H1 (cell line): ENCODE measurements at regions not wholly inside any gene's neighbourhood (a gene's known extent, or its start where the extent isn't known, plus 50 kb on each side); places are given as distances from the start of the nearest gene placed in this dataset.
A peak's percentile ranks its signal among the peaks of the same experiment; 100 is the strongest.

Source experiments
- CTCF ChIA-PET: fragments of 300-600 bp; sonication (Branson Sonifier 250); formaldehyde crosslinking; loops from one replicate; lab custom pipeline; 2021; ENCODE audit not compliant: partially characterized antibody; lab: Charles Lee
- POLR2A ChIA-PET: fragments of 300-600 bp; sonication (Branson Sonifier 250); formaldehyde crosslinking; loops from one replicate; lab custom pipeline; 2021; ENCODE audit warnings: inconsistent platforms; ENCODE audit not compliant: partially characterized antibody; lab: Charles Lee
- DNase-seq, 2 experiments: peaks; one replicate each; pipeline versions ENCODE4 v3.0.0 to v3.0.0-alpha.2; 2010 to 2022; ENCODE audit warnings: low spot score in 2 of 2, low read depth in 1 of 2, mixed read lengths in 1 of 2
- FAIRE-seq: peaks from 2 replicates; lab custom pipeline; 2011; peaks lifted over from hg19 to GRCh38; lab: Jason Lieb, UNC
- H2AFZ ChIP-seq: 2 replicates; pipeline ENCODE4 v1.8.1; 2012; ENCODE audit warnings: low read length, inconsistent platforms
- H2AK5ac ChIP-seq: 2 replicates; pipeline ENCODE4 v1.6.1; 2013; ENCODE audit warnings: low read depth, low read length
- H2BK120ac ChIP-seq: replicated peaks from 2 replicates; pipeline ENCODE3; 2013; ENCODE audit warnings: low read depth, low read length, inconsistent platforms
- H2BK12ac ChIP-seq: 2 replicates; pipeline ENCODE4 v1.6.1; 2013; ENCODE audit warnings: low read depth, low read length
- H2BK15ac ChIP-seq: 2 replicates; pipeline ENCODE4 v1.6.1; 2013; ENCODE audit warnings: low read length
- H2BK20ac ChIP-seq: 2 replicates; pipeline ENCODE4 v1.6.1; 2013; ENCODE audit warnings: low read length
- H2BK5ac ChIP-seq: 2 replicates; pipeline ENCODE4 v1.6.1; 2013; ENCODE audit warnings: low read depth, low read length
- H3K14ac ChIP-seq: 2 replicates; pipeline ENCODE4 v1.6.1; 2013; ENCODE audit warnings: inconsistent platforms; ENCODE audit not compliant: insufficient read length
- H3K18ac ChIP-seq: 2 replicates; pipeline ENCODE4 v1.6.1; 2013; ENCODE audit warnings: low read length; ENCODE audit errors: extremely low read depth
- H3K23ac ChIP-seq: 2 replicates; pipeline ENCODE4 v1.6.1; 2013; ENCODE audit warnings: inconsistent platforms; ENCODE audit not compliant: insufficient read length
- H3K23me2 ChIP-seq: 2 replicates; pipeline ENCODE4 v1.6.1; 2013; ENCODE audit warnings: low read depth, low read length
- H3K27ac ChIP-seq: 2 replicates; pipeline ENCODE4 v1.6.1; 2011; ENCODE audit warnings: low read depth, low read length, inconsistent platforms
- H3K27me3 ChIP-seq, 4 experiments: replicated peaks in 1 of 4; 1 replicate in 1 of 4; 2 replicates in 3 of 4; pipeline versions ENCODE4 v1.6.1 to v1.8.1; 2011 to 2013; ENCODE audit warnings: low read length in 3 of 4, mild to moderate bottlenecking in 3 of 4, inconsistent platforms in 2 of 4, mixed read lengths in 2 of 4, moderate library complexity in 1 of 4; ENCODE audit not compliant: control insufficient read depth in 3 of 4, insufficient read depth in 3 of 4; ENCODE audit errors: extremely low read depth in 1 of 4
- H3K36me3 ChIP-seq, 4 experiments: 2 replicates each; pipeline versions ENCODE4 v1.6.1 to v1.8.1; 2011 to 2013; ENCODE audit warnings: mild to moderate bottlenecking in 4 of 4, low read length in 3 of 4, moderate library complexity in 2 of 4, control low read depth in 1 of 4, inconsistent platforms in 1 of 4; ENCODE audit not compliant: insufficient read depth in 4 of 4, control insufficient read depth in 2 of 4
- H3K4ac ChIP-seq: replicated peaks from 2 replicates; pipeline ENCODE3; 2013; ENCODE audit warnings: low read length, low read depth, mixed read lengths, inconsistent platforms; ENCODE audit not compliant: insufficient read length
- H3K4me1 ChIP-seq, 4 experiments: replicated peaks in 1 of 4; 1 replicate in 1 of 4; 2 replicates in 3 of 4; pipeline versions ENCODE4 v1.6.1 to v1.8.1; 2011 to 2013; ENCODE audit warnings: low read length in 3 of 4, inconsistent platforms in 2 of 4, mixed read lengths in 1 of 4; ENCODE audit not compliant: insufficient read depth in 4 of 4, control insufficient read depth in 3 of 4
- H3K4me2 ChIP-seq, 2 experiments: 2 replicates each; pipeline versions ENCODE4 v1.6.1 to v1.8.1; 2011 to 2013; ENCODE audit warnings: low read depth in 2 of 2, low read length in 2 of 2, control low read depth in 1 of 2, inconsistent platforms in 1 of 2, mild to moderate bottlenecking in 1 of 2; ENCODE audit not compliant: insufficient read depth in 1 of 2
- H3K4me3 ChIP-seq, 4 experiments: fragments of 200-600, 300-600 bp in 1 of 4; sonication (generic), shearing (Covaris generic), sonication (Bioruptor Twin) in 1 of 4; 2 replicates each; pipeline versions ENCODE4 v1.5.1 to v1.8.1; 2011 to 2016; ENCODE audit warnings: low read length in 4 of 4, low read depth in 3 of 4, control low read depth in 2 of 4, inconsistent platforms in 2 of 4, mild to moderate bottlenecking in 2 of 4, mixed read lengths in 1 of 4, moderate library complexity in 1 of 4; ENCODE audit not compliant: insufficient read depth in 2 of 4; ENCODE audit errors: extremely low read depth in 1 of 4
- H3K56ac ChIP-seq: replicated peaks from 2 replicates; pipeline ENCODE3; 2013; ENCODE audit warnings: low read depth, mild to moderate bottlenecking, mixed read lengths, low read length, inconsistent platforms; ENCODE audit not compliant: insufficient read length
- H3K79me1 ChIP-seq: 2 replicates; pipeline ENCODE4 v1.6.1; 2013; ENCODE audit warnings: low read depth, low read length, control low read depth
- H3K79me2 ChIP-seq, 2 experiments: 2 replicates each; pipeline versions ENCODE4 v1.6.1 to v1.8.1; 2012 to 2013; ENCODE audit warnings: low read length in 2 of 2, mild to moderate bottlenecking in 2 of 2, inconsistent platforms in 1 of 2; ENCODE audit not compliant: insufficient read depth in 2 of 2, control insufficient read depth in 1 of 2
- H3K9ac ChIP-seq, 4 experiments: replicated peaks in 1 of 4; 1 replicate in 1 of 4; 2 replicates in 3 of 4; pipeline versions ENCODE4 v1.6.1 to v1.8.1; 2011 to 2013; ENCODE audit warnings: low read depth in 3 of 4, low read length in 3 of 4, control low read depth in 2 of 4, mild to moderate bottlenecking in 2 of 4, moderate library complexity in 2 of 4, inconsistent platforms in 1 of 4; ENCODE audit errors: extremely low read depth in 1 of 4
- H3K9me3 ChIP-seq, 2 experiments: 2 replicates each; pipeline versions ENCODE4 v1.6.1 to v1.8.1; 2012 to 2013; ENCODE audit warnings: mild to moderate bottlenecking in 2 of 2, moderate library complexity in 2 of 2, control low read depth in 1 of 2, inconsistent platforms in 1 of 2, low read depth in 1 of 2, low read length in 1 of 2, mixed read lengths in 1 of 2; ENCODE audit not compliant: insufficient read depth in 2 of 2
- H4K20me1 ChIP-seq, 2 experiments: replicated peaks in 1 of 2; 2 replicates each; pipeline versions ENCODE3 to v1.8.1; 2011 to 2013; ENCODE audit warnings: inconsistent platforms in 2 of 2, low read length in 2 of 2, mild to moderate bottlenecking in 1 of 2; ENCODE audit not compliant: insufficient read depth in 2 of 2, control insufficient read depth in 1 of 2
- H4K5ac ChIP-seq: 2 replicates; pipeline ENCODE4 v1.6.1; 2013; ENCODE audit warnings: low read length, low read depth, mixed read lengths, inconsistent platforms; ENCODE audit not compliant: insufficient read length
- H4K8ac ChIP-seq: 2 replicates; pipeline ENCODE4 v1.8.0; 2013; ENCODE audit warnings: mild to moderate bottlenecking, moderate library complexity, low read length, inconsistent platforms; ENCODE audit not compliant: insufficient read depth; ENCODE audit errors: extremely low read depth
- H4K91ac ChIP-seq: replicated peaks from 2 replicates; pipeline ENCODE3; 2013; ENCODE audit warnings: low read length, mixed read lengths, inconsistent platforms; ENCODE audit not compliant: insufficient read length
- FOSL1 ChIP-seq: IDR thresholded peaks from 2 replicates; pipeline ENCODE4 v1.6.1; 2011; ENCODE audit warnings: mild to moderate bottlenecking, low read depth, low read length, moderate library complexity; ENCODE audit not compliant: insufficient read depth
- GABPA ChIP-seq: IDR thresholded peaks from 2 replicates; pipeline ENCODE4 v1.6.1; 2011; ENCODE audit warnings: mild to moderate bottlenecking, low read length, moderate library complexity, borderline replicate concordance; ENCODE audit not compliant: insufficient read depth
- KDM4A ChIP-seq: IDR thresholded peaks from one replicate; pipeline ENCODE4 v1.7.1; 2012; ENCODE audit warnings: low read depth, mild to moderate bottlenecking, moderate library complexity, low read length, inconsistent platforms; ENCODE audit not compliant: severe bottlenecking
- POU5F1 ChIP-seq: IDR thresholded peaks from 2 replicates; pipeline ENCODE4 v1.6.1; 2011; ENCODE audit warnings: low read depth, mild to moderate bottlenecking, low read length, moderate library complexity
- RXRA ChIP-seq: IDR thresholded peaks from 2 replicates; pipeline ENCODE4 v1.6.1; 2011; ENCODE audit warnings: low read depth, mild to moderate bottlenecking, low read length, moderate library complexity; ENCODE audit not compliant: insufficient read depth
- WGBS, 2 experiments: shearing (Covaris generic) in 1 of 2; methylation state at CpG; one replicate each; pipeline versions ENCODE4 v1.1.6 to v1.1.7; 2013 to 2015; ENCODE audit warnings: low lambda C conversion rate in 2 of 2, mixed read lengths in 2 of 2, inconsistent platforms in 1 of 2, low coverage in 1 of 2, missing lambda C conversion rate in 1 of 2; ENCODE audit not compliant: insufficient replicate concordance in 2 of 2, insufficient coverage in 1 of 2, insufficient read length in 1 of 2; ENCODE audit errors: extremely low coverage in 1 of 2, missing lambda C conversion rate in 1 of 2; 5-methylcytosine and 5-hydroxymethylcytosine counted together

DNA sequence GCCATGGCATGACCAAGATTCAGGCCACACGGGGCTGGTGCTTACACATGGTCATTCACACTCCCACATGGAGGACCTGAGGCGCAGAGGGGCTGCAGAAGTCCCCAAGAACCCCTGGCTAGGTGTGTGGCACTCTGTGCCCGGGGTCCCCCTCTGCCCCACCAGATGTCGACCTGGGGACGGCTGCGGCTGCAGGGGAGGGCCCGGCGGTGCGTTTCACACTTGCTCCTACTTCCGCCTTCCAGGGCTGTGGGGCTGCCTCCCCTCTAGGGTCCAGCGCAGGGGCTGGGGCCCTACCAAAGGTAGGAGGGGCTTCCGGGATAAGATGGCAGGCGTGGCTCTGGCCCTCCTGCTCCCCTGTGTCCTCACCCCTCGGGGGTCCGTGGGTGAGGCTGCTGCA lies 81.1 kb upstream of the SLCO4A1 start:
- Histone ChIP-seq H4K5ac (no peak overlapping the region), H3K23ac (no peak overlapping the region), H2BK5ac (no peak overlapping the region), H2BK15ac (0 out of 2 replicates have a peak overlapping the region, but pooled peaks have one; percentile 31), H4K8ac (peak overlapping the region; percentile 19; the same call in 1 of the 2 replicates), H3K4ac (no peak overlapping the region), H3K79me2 (no peaks in the 10 kb centered on the region), H2BK12ac (no peak overlapping the region), H3K27ac (no peak overlapping the region), H2BK120ac (no peak overlapping the region), H3K56ac (no peak overlapping the region), H3K4me2 (no peak overlapping the region), H3K79me1 (no peaks in the 10 kb centered on the region; the same call in 1 of the 2 replicates), H3K9ac (no peak overlapping the region), H3K4me1 (no peaks in the 10 kb centered on the region; a peak in 1 of 7 replicates), H3K23me2 (no peaks in the 10 kb centered on the region), H2AFZ (no peak overlapping the region), H3K14ac (no peak overlapping the region), H4K20me1 (no peaks in the 10 kb centered on the region), H2BK20ac (no peak overlapping the region), H2AK5ac (no peak overlapping the region), H4K91ac (no peak overlapping the region), H3K4me3 (no peak overlapping the region), H3K36me3 (no peaks in the 10 kb centered on the region), H3K27me3 (no peaks in the 10 kb centered on the region), H3K18ac (no peak overlapping the region), H3K9me3 (no peaks in the 10 kb centered on the region)
- TF ChIP-seq GABPA: no peak
- TF ChIP-seq POU5F1: no peak
- no peak for TF ChIP-seq RXRA
- TF ChIP-seq KDM4A: no peak
- TF ChIP-seq FOSL1: no peak
- 85% methylated on average over 15 of the region's 15 CpGs; no CpG with 5 or more reads in 1 of the 2 experiments for WGBS, 2 experiments
- ChIA-PET CTCF (interaction anchor here (3.6 kb wide), 1 partner anchor 12 kb away, joined by 12 read pairs; no protein-coding TSS in a partner anchor), POLR2A (no interaction called here)
- FAIRE-seq (no peak), DNase-seq (no peak)
